ENCODE measurements at regions not wholly inside any gene's neighbourhood (a gene's known extent, or its start where the extent isn't known, plus 50 kb on each side); places are given as distances from the start of the nearest gene placed in this dataset.

- DNase-seq (ENCODE audit: low read depth): no peak
These were observed 133.0 kb downstream of the ASB7 start for GRCh38 chr15:100735129-100736053.

DNA sequence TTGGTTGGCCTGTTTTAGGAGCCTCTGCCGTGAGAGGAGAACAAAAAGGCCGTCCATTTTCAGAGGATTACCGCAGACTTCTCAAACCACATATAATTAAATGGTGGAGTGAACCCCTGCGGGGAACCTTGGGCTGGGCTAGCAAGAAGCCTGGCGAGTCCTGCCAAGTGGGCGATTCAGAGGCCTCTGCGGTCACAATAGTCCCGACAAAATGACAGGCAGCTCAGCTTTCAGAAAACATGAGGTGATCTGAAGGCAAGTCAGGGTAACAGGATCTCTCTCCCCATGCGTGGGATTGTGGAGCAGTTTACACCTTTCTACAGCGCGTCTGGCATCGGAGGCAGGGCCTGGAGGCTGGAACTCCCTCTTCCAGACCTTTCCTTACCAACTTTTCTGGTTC lies 134.8 kb downstream of the ASB7 start:
- no peak for DNase-seq (ENCODE audit: low read depth)

GRCh38 chr15:100738614-100739013 lies 136.2 kb downstream of the ASB7 start:
- DNase-seq (ENCODE audit: low read depth): no peak

DNA sequence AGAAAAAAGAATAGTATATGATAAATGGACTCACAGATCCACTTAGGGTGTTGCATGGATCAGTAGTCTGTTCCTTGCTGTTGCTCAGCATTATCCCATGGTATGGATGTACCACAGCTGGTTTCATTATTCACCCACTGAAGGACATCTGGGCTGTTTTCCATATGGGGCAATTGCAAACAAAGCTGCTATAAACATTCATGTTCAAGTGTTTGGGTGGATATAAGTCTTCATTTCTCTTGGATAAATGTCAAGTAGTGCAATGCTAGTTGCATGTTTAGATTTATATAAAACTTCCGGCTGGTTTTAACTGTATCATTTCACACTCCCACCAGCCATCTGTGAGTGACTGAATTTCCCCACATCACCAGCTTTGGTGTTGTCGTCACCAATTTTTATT lies 137.7 kb downstream of the ASB7 start:
- no peak for DNase-seq (ENCODE audit: low read depth)

GRCh38 chr15:100751585-100751984 lies 128.0 kb upstream of the ALDH1A3 start:
- no peak for DNase-seq (ENCODE audit: low read depth)

GRCh38 chr15:100753503-100753902 lies 126.1 kb upstream of the ALDH1A3 start:
- DNase-seq (ENCODE audit: low read depth): no peak

DNA sequence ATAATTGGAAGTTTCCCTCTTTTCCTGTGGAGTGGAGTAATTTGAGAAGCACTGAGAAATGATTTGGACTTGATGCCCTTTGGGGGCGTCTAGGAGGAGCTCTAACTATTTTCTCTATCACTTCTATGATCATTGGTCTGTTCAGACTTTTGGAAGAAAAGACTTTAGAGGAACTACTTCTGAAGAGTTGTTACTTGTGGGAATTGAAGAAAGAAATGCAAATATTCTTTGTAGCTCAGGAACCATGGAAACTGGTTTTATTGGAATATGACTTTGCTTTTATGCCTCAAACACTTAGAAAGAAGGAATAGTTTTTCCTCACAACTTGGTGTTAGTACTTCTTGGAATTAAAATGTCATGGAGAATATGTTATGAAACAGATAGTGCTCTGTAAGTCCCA lies 122.0 kb upstream of the ALDH1A3 start:
- DNase-seq (ENCODE audit: low read depth): no peak

DNA sequence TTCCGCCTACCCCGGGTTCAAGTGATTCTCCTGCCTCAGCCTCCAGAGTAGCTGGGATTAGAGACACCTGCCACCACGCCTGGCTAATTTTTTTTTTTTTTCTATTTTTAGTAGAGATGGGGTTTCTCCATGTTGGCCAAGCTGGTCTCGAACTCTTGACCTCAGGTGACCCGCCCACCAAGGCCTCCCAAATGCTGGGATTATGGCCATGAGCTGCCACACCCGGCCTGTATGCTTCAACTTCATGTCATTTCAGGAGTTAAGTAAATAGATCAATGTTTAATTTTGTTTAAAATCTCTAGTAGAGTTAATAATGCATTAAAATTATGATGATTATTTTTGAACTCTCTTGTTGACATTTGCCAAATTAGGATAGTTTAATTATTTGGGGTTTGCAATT lies 121.1 kb upstream of the ALDH1A3 start:
- DNase-seq (ENCODE audit: low read depth): no peak

DNA sequence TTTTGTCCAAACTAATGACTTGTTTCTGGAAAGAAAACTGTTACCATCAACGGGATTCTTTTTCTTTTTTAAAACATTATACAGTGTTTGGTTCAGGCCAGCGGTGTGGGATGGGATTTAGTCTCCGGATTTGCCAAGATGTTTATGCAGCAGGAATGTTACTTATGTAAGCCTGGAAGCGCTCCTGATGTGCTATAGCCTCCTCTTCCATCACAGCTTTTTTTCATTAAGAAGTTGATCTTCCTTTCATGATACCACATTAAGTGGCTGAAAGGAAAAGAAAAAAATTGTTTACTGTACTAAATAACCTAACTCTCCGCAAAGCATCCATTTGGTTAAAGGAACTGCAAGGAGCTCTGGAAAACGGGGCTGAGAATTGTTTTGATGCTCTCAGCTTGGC lies 120.5 kb upstream of the ALDH1A3 start:
- DNase-seq (ENCODE audit: low read depth): no peak

GRCh38 chr15:100759698-100760356 lies 119.8 kb upstream of the ALDH1A3 start:
- no peak for DNase-seq (ENCODE audit: low read depth)

DNA sequence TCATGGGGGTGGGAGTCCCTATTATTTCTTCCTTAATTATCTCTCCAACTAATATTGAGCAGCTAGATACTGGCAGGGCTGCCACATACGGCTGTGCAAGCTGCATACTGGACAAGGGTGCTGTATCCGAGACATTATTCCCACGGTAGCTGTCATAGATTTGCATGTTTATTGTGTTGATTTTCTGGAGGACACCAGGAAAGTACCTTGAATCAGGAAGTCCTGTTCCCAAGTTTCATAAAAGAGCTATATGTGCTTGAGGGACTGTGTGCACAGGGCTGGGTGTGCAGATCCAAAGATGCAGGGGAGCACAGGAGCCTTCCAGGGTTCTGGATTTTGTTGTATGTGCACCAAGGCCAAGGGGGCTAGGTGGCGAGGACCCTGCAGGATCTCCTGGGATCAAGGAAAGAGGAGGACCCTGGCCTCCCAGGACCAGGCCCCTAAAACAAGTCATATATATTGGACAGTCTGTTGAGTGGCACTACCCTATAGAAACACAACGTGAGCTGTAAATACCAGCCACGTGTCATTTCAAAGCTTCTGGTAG lies 119.2 kb upstream of the ALDH1A3 start:
- no peak for DNase-seq (ENCODE audit: low read depth)

DNA sequence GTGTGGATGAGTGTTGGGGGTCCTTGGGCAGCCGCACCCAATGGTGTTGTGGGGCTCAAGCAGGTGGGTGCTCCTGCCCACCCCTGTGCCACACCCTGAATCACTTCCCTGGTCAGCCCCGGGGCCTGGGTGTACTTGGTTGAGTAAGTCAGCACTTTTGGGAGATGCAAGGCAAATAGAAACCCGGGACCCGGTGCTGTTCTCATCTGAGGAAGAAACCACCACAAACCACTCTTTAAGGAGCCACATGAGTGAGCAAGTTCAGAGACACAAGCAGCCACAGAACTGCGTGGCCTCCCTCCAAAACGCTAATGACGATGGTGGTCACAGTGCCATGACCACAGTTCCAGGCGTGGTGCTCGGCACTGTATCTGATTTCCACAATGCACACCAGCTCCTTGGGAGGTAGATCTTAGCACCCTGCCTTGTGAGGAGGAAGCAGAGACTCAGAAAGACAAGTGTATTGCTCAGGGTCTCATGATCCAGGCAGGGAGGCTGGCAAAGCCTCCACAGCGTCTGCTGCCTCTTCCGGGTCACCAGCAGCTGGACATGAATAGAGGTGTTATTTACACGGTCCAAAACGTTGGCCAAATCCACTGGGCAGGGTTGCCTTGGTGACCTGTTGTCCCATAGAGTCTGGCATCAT lies 118.2 kb upstream of the ALDH1A3 start:
- no peak for DNase-seq (ENCODE audit: low read depth)

- DNase-seq (ENCODE audit: low read depth): no peak
These were observed 117.3 kb upstream of the ALDH1A3 start for GRCh38 chr15:100762289-100762688.

- no peak for DNase-seq (ENCODE audit: low read depth)
These were observed 116.5 kb upstream of the ALDH1A3 start for GRCh38 chr15:100762913-100763834.

DNA sequence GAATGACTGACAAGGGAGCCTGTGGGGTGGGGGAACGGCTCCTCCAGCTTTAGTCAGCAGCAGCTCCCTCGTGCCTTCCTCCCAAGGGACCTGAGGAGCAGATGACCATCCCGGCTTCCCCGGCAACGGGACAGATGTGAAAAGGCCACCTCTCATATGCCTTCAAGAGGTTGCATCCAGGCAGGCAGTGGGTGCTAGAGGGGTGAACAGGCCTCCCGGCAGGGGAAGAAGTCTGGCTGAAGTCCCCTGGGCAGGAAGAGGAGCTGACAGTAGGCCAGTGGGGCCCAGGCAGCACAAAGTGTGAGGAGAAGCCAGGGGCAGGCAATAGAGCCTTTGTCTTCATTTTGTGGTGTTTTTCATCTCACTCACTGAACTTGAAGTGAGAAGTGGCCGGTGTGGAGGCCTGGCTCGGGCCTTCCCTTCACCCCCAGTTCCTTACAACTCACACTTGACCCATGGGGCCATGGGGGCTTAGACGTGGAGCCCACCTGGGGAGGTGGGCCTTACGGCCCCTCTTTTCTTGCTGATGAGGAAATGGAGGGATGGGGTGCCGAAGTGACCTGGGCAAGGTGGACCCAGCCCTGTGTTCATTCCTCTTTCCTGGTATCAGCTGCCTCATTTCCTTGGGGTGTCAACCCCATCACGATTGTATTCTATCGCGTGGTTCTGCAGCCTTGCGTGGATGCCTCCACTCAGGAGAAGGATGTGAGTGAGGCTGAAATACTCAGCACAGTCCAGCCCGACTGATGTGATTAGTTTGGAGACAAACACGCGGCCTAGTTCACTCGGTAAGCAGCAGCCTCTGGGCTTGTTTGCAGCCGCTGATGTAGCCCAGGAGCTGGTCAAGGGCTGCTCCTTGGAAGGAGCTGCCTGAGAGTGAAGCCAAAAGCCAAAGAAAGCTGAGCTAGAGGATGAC lies 115.5 kb upstream of the ALDH1A3 start:
- no peak for DNase-seq (ENCODE audit: low read depth)

- peak; percentile 88 for DNase-seq (ENCODE audit: low read depth)
These were observed 114.7 kb upstream of the ALDH1A3 start for GRCh38 chr15:100764778-100765466.

DNA sequence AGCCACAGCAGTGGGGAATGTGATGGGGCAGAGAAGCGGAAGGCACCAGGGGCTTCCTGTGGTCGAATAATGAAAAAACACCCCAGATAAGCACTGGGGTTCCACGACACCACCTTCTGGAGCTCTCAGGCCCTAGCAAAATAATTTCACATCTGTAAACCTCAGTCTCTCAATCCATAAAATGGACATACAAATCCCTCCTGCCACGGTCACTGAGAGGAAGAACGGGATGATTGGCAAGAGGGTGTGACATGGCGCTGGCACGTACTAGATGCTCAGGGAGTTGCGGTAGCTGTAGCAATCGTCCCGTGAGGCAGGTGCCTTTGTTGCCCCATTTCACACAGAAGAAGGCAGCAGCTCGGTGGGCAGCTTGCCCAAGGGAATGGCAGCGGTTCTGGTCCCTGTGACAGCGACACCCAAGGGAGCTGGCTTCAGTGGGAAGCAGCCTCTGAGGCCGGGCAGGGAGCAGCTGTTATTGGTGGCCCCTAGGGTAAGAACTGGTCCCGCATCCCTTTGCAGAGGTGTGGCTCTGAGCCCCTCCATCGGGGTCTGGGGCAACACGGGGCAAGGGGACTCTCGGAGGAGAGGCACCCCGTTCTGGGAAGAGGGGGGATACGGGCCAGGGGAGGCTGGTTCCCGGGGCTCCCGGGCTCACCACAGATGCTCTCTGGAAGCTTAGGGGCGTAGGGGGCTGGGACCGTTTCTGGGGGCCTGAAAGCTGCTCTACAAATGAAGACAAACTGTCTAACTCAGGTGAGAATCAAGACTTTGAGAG lies 114.0 kb upstream of the ALDH1A3 start:
- no peak for DNase-seq (ENCODE audit: low read depth)

GRCh38 chr15:100766243-100767000 lies 113.2 kb upstream of the ALDH1A3 start:
- no peak for DNase-seq (ENCODE audit: low read depth)

All from stromal cell of bone marrow (primary cell).